ENCODE measurements at regions not wholly inside any gene's neighbourhood (a gene's known extent, or its start where the extent isn't known, plus 50 kb on each side); places are given as distances from the start of the nearest gene placed in this dataset.

GRCh38 chr17:15095935-15096334 lies 169.2 kb downstream of the PMP22 start:
- TF ChIP-seq CTCF (IDR thresholded peaks at IDR 0.05) (no peak), POLR2A (IDR thresholded peaks at IDR 0.05) (no peak)
